LoVo (cell line): ENCODE measurements at regions not wholly inside any gene's neighbourhood (a gene's known extent, or its start where the extent isn't known, plus 50 kb on each side); places are given as distances from the start of the nearest gene placed in this dataset.
A peak's percentile ranks its signal among the peaks of the same experiment; 100 is the strongest.

Experiments used
- DNase-seq: peaks from one replicate; pipeline ENCODE4 v3.0.0-alpha.2; 2016; ENCODE audit warnings: low spot score

- DNase-seq = no peak
These were observed 286.5 kb upstream of the MARCKS start for GRCh38 chr6:113570641-113571040.

- no peak for DNase-seq
These were observed 283.0 kb upstream of the MARCKS start for GRCh38 chr6:113574147-113574546.

DNA sequence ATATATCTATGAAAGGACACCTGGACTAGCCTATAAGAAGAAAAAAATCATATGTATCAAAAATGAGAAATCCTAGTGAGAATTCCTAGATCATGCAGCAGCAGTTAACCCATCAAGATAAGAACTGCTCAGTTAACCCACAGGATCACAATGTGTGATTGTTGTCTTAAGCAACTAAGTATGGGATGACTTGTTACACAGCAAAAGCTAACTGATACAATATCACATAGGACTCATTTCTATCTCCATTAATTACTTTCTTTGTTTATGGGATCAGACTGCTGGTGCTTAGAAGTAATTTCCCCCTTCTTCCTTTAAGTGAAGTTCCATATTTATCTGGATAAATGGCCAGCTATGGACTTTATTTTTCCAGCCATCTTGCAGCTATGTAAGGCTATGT, 280.8 kb upstream of the MARCKS start:
- no peak for DNase-seq

DNA sequence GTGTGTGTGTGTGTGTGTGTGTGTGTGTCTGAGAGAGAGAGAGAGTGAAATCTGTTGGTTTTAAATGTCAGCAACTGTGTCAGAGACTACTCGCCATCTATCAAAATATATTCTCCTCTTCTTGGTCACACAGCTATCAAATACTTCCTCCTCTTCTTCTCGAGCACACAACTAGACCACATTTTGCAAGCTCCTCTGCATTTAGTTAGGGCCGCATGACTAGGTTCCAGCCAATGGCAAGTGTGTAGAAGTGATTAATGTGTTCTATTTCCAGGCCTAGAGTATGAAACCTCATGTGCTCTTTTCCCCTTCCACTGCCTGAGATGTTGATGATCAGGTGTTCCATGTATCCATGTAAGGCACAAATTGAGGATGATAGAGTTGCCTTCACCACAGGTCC, 278.5 kb upstream of the MARCKS start:
- no peak for DNase-seq

DNA sequence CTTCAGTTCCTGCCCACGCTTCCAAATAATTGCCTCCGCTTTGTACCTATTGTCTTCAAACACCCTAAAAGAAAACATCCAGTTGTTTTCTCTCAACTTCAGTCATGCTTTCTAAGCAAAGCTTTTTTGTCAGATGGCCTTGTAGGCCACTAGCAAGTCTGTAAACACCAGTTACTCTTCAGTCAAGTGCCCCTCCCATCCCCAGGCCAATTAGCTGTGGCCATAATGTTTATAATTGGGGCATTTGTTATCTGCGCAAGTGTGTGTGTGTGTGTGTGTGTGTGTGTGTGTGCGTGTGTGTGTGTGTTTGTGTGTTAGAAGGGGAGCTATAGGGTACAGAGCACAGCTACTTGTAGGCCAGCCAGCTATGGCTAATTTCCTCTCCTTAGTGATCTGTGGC, 272.4 kb upstream of the MARCKS start:
- no peak for DNase-seq

GRCh38 chr6:113585246-113585645, 271.9 kb upstream of the MARCKS start:
- no peak for DNase-seq

DNA sequence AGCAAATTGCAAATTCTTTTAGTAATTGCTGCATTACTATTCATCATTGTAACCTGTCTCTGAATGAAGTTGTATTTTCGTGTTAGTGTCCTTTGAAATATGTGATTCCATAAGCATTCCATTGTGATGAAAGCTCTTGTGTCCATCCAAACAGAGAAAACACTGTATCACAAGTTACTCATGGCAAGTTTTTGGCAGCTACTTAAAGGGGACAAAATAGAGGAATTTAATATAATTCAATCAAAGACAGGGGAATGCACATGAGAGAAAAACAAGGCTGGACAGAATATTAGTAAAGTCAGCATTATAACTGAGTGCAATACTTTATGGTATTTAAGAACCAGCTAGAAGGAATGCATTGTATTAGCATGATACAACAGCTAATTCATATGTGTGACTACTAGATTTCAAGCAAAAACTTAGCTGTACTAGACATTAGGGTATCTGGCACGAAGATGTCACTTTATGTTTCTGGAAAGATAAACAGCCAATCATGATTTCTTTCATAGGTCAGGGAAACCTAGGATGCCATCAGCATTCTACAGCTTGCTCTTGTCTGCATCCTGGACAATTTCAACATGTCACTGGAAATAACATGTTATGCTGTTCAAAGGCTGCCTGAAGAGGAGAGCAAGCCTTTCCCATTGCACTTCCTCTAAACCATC, 270.6 kb upstream of the MARCKS start:
- no peak for DNase-seq

DNA sequence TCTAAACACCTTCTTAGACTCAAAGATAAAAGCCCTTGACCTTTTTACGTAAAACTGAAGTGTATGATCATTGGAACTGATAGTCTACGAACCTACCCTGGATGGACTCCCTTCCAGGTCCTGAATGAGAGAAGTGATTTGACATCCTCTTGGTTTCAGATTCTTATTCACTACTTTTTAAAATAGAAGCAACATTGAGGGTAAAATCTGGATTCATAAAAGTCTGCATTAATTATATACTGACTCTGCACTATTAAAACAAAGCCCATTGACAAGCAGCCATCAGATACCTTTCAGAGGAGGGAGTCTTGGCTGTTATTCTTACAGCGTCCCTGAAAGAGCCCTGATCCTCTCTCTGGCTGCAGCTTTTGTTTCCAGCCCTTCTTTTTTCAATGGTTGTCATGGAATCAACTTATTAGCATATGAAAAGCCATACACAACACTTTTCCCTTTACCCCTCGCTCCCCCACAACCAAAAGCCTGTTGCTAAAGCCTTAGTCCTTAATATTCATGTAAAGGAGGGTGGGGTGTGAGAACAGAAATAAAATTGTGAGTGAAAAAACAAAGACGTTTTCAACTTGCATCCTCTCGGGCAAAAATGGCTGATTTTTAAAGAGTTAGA, 270.0 kb upstream of the MARCKS start:
- no peak for DNase-seq

GRCh38 chr6:113588646-113589045, 268.5 kb upstream of the MARCKS start:
- no peak for DNase-seq

- peak; percentile 37 for DNase-seq
These were observed 265.0 kb upstream of the MARCKS start for GRCh38 chr6:113591896-113592827.

DNA sequence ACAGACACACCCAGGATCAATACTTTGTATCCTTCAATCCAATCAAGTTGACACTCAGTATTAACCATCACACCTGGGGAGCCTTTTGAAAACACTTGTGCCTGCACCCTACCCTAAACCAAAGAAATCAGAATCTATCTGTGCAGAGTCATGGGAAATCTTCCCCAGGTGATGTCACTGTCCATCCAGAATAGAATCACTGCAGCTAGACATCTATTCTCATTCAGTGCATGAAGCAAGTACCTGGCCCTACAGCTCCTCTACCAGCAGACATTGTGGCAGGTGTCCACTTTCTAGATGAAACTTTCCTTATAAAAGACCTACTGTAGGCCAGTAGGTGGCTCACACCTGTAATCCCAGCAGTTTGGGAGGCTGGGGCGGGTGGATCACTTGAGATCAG, 262.4 kb upstream of the MARCKS start:
- DNase-seq = no peak

- DNase-seq = no peak
These were observed 261.2 kb upstream of the MARCKS start for GRCh38 chr6:113595911-113596376.

DNA sequence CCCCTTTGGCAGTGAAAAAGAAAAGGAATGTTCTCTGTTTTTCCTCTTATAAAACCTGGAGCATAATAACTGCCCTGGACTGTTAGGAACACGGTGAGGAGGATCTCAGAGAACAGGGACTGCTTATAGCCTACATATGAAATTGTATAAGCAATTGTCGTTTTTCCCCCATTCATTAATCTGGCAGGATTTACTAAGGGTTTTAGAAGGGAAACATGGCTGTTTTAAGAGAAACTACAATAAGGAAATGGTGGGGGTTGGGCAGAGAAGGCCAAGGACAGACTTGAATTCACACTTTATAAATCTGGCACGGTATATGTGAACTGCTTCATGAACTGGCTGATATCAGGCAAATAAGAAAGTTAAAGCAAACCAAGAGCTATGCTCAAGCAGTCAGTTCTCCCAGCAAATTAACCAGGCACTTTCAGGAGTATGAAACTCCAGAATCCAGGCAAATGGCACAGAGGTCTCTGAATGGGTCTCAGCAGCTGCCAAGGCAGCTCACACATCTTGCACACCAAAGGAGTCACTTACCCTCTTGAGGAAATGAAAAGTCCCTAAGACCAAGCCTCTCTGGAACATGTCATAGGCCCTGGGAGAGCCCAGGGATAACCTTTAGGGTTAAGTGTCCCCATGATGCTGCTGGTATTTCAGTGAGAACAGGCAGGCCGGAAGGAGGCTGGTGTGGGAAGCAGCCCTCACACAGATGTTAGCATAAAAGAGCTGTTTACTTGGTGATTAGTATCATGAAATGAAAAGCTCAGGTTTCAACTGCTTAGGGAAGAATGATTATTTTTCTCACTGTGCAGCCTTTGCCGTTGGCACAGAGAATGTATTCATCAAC, 260.5 kb upstream of the MARCKS start:
- no peak for DNase-seq

DNA sequence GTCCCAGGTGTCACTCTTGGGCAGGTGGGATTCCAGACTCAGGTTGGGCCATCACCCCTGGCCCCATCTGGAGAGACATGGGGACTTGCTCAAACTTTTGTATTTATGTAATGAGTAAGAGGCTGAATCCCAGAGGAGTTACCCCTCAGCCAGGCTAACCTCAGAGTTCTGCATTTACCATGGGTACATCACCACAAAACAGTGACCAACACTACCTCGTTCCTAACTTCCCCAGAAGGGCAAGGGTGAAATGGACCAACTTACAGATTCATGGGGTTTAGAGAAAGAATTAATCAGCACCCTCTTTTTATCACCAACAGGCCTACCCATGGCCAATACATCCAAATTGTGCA, 259.9 kb upstream of the MARCKS start:
- DNase-seq = no peak

- no peak for DNase-seq
These were observed 258.4 kb upstream of the MARCKS start for GRCh38 chr6:113598786-113599185.

DNA sequence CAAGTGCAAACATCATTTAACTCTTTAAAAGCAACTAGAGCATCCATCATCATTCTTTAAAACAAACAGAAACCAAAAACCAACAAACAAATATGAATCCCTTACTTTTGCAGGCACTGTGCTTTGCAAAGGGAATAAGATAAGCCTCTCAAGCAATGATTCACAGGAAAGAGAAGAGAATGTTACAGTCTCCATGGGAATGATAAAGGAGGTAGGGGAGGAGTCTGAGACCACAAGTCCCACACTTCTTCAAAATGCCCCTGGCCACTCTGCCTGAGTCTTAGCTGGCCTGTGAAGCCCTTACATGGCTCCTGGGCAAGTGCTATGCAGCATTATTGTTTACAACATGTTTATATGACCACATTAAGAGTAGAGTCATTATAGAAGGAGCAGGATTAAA, 257.7 kb upstream of the MARCKS start:
- no peak for DNase-seq

GRCh38 chr6:113600551-113601339, 256.4 kb upstream of the MARCKS start:
- DNase-seq = no peak

- DNase-seq = peak; percentile 8
These were observed 249.2 kb upstream of the MARCKS start for GRCh38 chr6:113607821-113608545.

DNA sequence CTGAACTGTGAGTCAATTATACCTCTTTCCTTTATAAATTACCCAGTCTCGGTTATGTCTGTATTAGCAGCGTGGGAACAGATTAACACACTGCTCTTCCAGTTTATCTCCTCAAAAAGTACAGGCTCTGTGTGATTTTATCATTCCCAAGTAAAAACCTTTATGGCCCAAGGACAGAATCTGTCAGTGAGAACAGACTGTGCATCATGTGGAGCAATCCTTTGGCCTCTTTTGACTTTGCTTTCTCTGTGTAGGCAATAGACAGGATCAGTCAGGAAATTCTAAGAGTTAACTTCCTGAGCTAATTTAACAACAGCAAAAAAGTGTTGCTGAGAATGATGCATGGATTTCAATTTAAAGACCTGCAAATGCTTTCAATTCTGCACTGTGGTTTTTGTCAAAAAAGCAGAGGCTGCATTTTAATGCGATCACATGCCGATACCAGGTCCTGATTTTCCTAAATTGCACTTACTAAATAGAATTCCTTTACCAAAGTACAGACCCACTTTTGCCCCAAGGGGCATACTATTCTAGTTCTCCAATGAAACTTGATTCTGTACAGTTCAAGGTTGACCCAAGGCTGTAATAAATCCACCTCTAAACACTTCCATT, 246.7 kb upstream of the MARCKS start:
- DNase-seq = no peak

GRCh38 chr6:113616701-113617274, 240.4 kb upstream of the MARCKS start:
- DNase-seq = no peak
